ENCODE measurements at regions not wholly inside any gene's neighbourhood (a gene's known extent, or its start where the extent isn't known, plus 50 kb on each side); places are given as distances from the start of the nearest gene placed in this dataset.

- TF ChIP-seq EZH2 (IDR thresholded peaks at IDR 0.05) (no peak), POLR2AphosphoS5 (IDR thresholded peaks at IDR 0.05; ENCODE audit: borderline replicate concordance, low read depth, low read length) (no peak)
Measured at GRCh38 chr16:64679976-64680690, 441.7 kb downstream of the CDH11 start.

Measured in SK-N-MC (cell line).